AG04449 (cell line): ENCODE measurements at regions not wholly inside any gene's neighbourhood (a gene's known extent, or its start where the extent isn't known, plus 50 kb on each side); places are given as distances from the start of the nearest gene placed in this dataset.
"Not testable (repeated sequence)": the region's sequence is repeated elsewhere in the genome, so short reads cannot be mapped to it uniquely, and the experiment has no call there.

ENCODE experiments used
- CTCF ChIA-PET: fragments of 350-600 bp; formaldehyde crosslinking; extraction: SDS; loops from one replicate; lab custom pipeline; 2021; ENCODE audit warnings: antibody characterized with exemption; lab: Yijun Ruan, JAX
- POLR2A ChIA-PET: fragments of 400-600, 350-600 bp; formaldehyde crosslinking; extraction: SDS; loops from one replicate; lab custom pipeline; 2020; ENCODE audit warnings: antibody characterized with exemption, inconsistent platforms; lab: Yijun Ruan, JAX
- DNase-seq: peaks from one replicate; pipeline ENCODE4 v3.0.0-alpha.2; 2010; ENCODE audit warnings: low read depth, low spot score
- H3K4me3 ChIP-seq: 2 replicates; pipeline ENCODE4 v1.5.1; 2011; ENCODE audit warnings: low read depth, mild to moderate bottlenecking, control low read depth, low read length
- TF ChIP-seq, protein P1 (sequence below): IDR thresholded peaks from one replicate; pipeline ENCODE4 v1.5.1; 2011; ENCODE audit warnings: mild to moderate bottlenecking, moderate library complexity, low read length, control low read depth, inconsistent platforms; ENCODE audit not compliant: insufficient read depth; ENCODE audit errors: missing control alignments

DNA sequence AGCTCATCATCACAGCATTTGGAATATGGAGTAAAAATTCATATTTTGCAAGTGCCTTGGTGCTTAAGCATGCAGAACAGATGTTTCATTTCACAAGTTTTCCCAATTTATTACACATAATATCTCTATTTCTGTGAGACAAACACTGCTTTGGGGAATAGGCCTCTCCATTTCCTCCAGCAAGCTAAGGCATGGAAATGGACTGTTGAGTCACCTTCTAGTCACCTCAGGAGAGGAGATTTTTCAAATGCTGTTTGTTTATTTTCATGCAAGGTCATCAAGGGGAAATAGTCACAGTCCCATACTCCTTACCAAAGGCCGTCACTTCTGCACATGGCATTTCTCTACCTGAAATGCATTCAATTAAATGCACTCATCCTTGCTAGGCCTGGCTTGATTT lies 57.4 kb upstream of the NUTM2D start:
- CTCF ChIA-PET, H3K4me3 ChIP-seq, DNase-seq, POLR2A ChIA-PET: not testable (repeated sequence)

DNA sequence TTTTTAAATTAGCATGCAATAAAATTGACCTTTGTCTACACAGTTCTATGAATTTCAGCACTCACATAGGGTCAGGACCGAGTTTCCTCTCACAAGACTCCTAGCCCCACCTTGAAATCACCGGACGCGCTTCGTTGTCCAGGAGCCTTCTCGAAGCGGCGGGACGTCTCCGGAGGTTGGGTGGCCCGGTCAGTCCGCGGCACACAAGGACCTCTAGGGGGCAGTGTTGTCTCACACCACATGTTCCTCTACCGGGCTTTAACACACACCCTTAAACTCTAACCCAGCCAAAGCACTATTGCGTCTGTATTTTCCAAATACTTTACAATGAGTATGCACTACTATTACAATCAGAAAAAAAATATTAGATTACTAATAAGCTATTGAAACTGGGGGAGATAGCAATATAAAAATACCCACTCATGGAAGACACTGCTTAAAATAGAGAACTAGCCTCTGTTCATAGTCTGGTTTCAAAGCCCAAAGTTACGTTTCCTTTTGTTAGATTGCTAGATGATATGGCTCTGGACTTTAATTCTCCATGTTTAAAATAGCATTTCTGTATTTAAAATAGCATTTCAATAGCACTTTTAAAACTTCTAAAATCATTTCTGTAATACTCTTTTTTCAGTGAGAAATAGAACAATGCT lies 56.0 kb upstream of the NUTM2D start:
- CTCF ChIA-PET, POLR2A ChIA-PET, DNase-seq, H3K4me3 ChIP-seq: not testable (repeated sequence)
- TF ChIP-seq, protein P1, sequence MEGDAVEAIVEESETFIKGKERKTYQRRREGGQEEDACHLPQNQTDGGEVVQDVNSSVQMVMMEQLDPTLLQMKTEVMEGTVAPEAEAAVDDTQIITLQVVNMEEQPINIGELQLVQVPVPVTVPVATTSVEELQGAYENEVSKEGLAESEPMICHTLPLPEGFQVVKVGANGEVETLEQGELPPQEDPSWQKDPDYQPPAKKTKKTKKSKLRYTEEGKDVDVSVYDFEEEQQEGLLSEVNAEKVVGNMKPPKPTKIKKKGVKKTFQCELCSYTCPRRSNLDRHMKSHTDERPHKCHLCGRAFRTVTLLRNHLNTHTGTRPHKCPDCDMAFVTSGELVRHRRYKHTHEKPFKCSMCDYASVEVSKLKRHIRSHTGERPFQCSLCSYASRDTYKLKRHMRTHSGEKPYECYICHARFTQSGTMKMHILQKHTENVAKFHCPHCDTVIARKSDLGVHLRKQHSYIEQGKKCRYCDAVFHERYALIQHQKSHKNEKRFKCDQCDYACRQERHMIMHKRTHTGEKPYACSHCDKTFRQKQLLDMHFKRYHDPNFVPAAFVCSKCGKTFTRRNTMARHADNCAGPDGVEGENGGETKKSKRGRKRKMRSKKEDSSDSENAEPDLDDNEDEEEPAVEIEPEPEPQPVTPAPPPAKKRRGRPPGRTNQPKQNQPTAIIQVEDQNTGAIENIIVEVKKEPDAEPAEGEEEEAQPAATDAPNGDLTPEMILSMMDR, result peak; percentile 13

DNA sequence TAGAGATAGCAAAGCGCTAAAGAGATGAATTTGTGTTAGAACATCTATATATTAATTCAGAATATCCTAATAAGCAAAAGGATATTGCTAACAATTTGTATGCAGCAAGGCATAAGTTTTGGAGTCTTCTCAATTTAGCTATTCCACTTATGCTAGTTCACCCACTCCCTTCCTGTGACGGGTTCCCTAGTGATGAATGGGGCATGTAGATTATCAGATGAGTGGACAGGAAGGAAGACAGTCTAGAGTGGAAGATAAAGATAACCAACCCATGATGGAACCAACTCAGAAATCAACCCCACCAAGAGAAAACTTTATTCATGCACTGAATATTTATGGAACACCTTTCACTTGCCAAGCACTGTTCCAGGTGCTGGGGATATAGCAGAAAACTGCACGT lies 55.4 kb upstream of the NUTM2D start:
- CTCF ChIA-PET, DNase-seq, POLR2A ChIA-PET, H3K4me3 ChIP-seq: not testable (repeated sequence)

DNA sequence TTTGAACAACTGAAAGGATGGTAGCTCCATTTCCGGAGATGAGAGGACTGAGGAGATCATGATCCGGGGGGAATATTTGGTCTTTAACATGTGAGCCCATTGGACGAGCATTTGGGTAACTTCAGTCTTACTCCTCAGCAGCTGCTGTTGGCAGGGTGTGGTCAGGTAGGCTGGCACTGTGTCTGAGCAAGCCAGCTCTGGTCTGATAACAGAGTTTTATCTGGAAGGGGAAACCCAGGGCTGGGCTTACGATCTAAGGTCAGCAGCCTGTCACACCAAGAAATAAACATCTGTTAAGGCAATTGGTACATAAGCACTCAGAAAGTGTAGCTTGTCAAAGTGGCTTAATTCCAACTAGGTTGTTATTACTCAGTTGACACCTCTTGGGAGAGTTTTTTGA lies 53.8 kb upstream of the NUTM2D start:
- DNase-seq, H3K4me3 ChIP-seq, CTCF ChIA-PET, POLR2A ChIA-PET: not testable (repeated sequence)

DNA sequence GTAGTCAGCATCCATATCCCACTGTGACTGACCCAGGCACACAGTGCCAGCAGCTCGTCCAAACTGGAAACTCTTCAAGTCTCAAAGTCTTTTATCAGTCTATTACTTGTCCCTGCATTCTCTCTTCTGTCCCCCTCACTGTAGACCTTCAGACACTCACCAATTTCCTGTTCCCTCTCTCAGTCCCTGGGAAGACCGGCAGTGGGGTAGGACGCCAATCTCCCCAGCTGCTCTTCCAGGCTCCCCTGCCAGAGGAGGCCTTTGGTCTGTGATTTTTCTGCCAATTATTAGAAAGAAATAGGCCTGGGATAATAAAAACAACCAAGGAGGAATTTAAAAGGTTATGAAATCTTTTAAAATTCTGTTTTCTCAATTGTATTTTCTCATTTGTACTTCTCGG lies 50.9 kb upstream of the NUTM2D start:
- CTCF ChIA-PET, POLR2A ChIA-PET, H3K4me3 ChIP-seq, DNase-seq: not testable (repeated sequence)
